ENCODE measurements at regions not wholly inside any gene's neighbourhood (a gene's known extent, or its start where the extent isn't known, plus 50 kb on each side); places are given as distances from the start of the nearest gene placed in this dataset.

- TF ChIP-seq CTCF (conservative IDR thresholded peaks at IDR 0.05; ENCODE audit: low read length) (no peak), EZH2phosphoT487 (IDR thresholded peaks at IDR 0.05; ENCODE audit: borderline replicate concordance, low read depth, low read length) (no peak)
Measured at GRCh38 chr4:15148199-15148598, 145.9 kb downstream of the CPEB2 start.

Data from OCI-LY7 (cell line).